Right atrium auricular region (tissue), 2 donors: ENCODE measurements at regions not wholly inside any gene's neighbourhood (a gene's known extent, or its start where the extent isn't known, plus 50 kb on each side); places are given as distances from the start of the nearest gene placed in this dataset.

ENCODE experiments used
- DNase-seq: peaks from one replicate; pipeline ENCODE4 v3.0.0-alpha.2; 2019; ENCODE audit warnings: low spot score
- H3K27ac ChIP-seq, 2 donors: fragments of 200-600 bp; sonication (generic); 1 replicate in 1 of 2; 2 replicates in 1 of 2; pipeline ENCODE4 v1.5.1; 2016 to 2019
- H3K27me3 ChIP-seq, 2 donors: fragments of 200-600 bp; sonication (generic); one replicate each; pipeline versions ENCODE4 v1.5.1 to v1.6.0; 2017 to 2019
- H3K36me3 ChIP-seq: fragments of 200-600 bp; sonication (generic); one replicate; pipeline ENCODE4 v1.5.1; 2016
- H3K4me1 ChIP-seq, 2 donors: fragments of 200-600 bp; sonication (generic); one replicate each; pipeline versions ENCODE4 v1.5.1 to v1.6.0; 2017 to 2019
- H3K4me3 ChIP-seq, 2 donors: fragments of 200-600 bp; sonication (generic); 1 replicate in 1 of 2; 2 replicates in 1 of 2; pipeline ENCODE4 v1.5.1; 2017 to 2019; ENCODE audit warnings: mild to moderate bottlenecking in 1 of 2, moderate library complexity in 1 of 2
- H3K9me3 ChIP-seq, 2 donors: fragments of 200-600 bp; sonication (generic); one replicate each; pipeline ENCODE4 v1.5.1; 2019
- TF ChIP-seq, protein P1 (sequence below), 2 donors: fragments of 200-600 bp; sonication (generic); IDR thresholded peaks; one replicate each; pipeline ENCODE4 v1.5.1; 2019; ENCODE audit warnings: antibody characterized with exemption in 2 of 2

DNA sequence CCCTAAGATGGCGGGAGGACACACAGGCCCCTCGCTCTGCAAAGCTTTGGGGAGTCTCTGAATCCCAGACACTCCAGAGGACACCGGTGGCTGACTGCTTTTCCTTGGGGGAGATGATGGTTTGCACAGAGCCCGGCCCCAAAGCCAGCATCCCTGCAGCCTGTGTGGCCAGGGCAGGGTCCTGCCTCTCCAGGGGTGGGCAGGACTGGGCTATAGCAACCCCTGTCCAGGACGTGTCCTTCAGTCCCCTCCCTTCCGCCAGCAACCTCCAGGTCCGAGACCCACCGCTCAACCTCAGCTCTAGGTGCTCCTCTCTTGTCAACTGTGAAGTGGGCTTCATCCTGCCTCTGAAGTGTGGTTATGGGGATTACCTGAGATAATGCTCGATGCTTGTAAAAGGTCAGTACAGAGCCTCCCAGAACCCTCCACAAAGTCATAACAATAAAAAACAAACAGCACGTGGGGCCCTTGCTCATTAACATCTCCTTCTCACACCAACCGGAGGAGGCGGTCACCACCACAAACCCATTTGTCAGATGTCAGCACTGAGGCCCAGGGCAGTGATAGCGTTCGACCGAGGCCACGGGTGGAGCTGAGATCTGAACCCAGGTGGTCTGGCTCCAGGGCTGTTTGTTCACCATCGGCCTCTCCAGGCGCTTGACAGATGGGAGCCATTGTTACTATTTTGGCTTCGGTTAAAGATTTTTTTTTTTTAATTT, 304.8 kb downstream of the IRF8 start:
- H3K27ac ChIP-seq, result no peak overlapping the region
- no peak overlapping the region for H3K4me3 ChIP-seq
- H3K9me3 ChIP-seq, result no peaks in the 10 kb centered on the region
- no peaks in the 10 kb centered on the region for H3K36me3 ChIP-seq
- DNase-seq, result no peak
- no peaks in the 10 kb centered on the region for H3K4me1 ChIP-seq
- TF ChIP-seq, protein P1, sequence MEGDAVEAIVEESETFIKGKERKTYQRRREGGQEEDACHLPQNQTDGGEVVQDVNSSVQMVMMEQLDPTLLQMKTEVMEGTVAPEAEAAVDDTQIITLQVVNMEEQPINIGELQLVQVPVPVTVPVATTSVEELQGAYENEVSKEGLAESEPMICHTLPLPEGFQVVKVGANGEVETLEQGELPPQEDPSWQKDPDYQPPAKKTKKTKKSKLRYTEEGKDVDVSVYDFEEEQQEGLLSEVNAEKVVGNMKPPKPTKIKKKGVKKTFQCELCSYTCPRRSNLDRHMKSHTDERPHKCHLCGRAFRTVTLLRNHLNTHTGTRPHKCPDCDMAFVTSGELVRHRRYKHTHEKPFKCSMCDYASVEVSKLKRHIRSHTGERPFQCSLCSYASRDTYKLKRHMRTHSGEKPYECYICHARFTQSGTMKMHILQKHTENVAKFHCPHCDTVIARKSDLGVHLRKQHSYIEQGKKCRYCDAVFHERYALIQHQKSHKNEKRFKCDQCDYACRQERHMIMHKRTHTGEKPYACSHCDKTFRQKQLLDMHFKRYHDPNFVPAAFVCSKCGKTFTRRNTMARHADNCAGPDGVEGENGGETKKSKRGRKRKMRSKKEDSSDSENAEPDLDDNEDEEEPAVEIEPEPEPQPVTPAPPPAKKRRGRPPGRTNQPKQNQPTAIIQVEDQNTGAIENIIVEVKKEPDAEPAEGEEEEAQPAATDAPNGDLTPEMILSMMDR (IDR thresholded peaks at IDR 0.05), result no peak
- H3K27me3 ChIP-seq, result no peaks in the 10 kb centered on the region

DNA sequence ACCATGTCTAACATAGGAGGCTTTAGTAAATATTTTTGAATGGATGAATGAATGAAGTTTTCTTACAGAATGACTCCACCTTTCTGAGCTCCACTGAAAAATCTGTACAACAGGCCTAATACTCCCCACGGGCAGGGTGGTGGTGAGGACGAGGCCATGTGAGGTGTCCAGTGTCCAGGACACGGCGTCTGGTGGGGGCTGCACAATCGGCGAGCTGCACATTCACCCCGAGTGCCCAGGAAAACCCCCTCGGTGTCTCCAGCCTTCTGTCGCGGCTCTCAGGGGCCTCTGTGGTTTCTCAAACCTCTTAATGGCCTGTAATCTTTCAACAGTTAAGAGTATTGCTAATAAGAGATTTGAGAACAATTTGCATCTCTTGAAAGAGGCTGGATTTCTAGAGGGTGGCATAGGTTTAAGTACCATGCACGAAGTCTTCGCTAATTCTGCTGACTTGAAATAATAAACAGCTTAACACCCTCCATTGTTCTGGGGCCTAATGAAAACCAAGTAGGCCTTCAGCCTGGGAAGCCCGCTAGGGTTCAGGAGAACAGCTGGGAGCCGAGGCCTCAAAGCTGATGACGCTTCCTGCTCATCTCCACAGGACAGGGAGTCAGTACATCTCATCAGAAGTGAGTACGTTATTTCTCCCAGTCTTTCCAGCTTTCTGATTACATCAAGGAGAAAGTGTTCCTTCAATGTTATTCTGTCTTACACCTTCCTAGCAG, 304.6 kb upstream of the FOXF1 start:
- Histone ChIP-seq H3K4me1 (no peaks in the 10 kb centered on the region), H3K9me3 (no peaks in the 10 kb centered on the region), H3K27ac (no peak overlapping the region), H3K36me3 (no peaks in the 10 kb centered on the region), H3K27me3 (no peaks in the 10 kb centered on the region), H3K4me3 (no peak overlapping the region)
- DNase-seq, result no peak
- TF ChIP-seq, protein P1 (IDR thresholded peaks at IDR 0.05), result no peak

DNA sequence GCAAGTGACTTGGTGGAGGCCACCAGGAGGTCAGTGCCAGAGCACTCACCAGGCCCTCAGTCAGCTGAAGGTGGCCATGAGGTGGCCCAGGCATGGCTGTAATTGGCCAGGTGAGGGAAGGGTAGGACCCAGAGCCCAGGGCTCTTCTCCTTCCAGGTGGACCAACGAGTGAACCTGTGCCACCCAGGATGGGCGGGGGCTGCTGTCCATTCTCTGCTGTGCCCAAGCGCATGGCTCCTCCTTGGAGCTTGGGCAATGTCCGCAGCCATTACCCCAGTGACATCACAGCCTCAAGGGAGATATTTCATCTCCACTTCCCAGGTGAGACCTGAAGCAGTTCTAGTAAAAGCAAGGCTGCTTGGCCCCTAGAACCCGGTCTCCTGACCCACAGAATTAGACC, 303.0 kb upstream of the FOXF1 start:
- no peak overlapping the region for H3K4me3 ChIP-seq
- no peaks in the 10 kb centered on the region for H3K36me3 ChIP-seq
- H3K27me3 ChIP-seq, result no peaks in the 10 kb centered on the region
- TF ChIP-seq, protein P1 (IDR thresholded peaks at IDR 0.05), result no peak
- DNase-seq, result no peak
- H3K4me1 ChIP-seq, result no peaks in the 10 kb centered on the region
- no peaks in the 10 kb centered on the region for H3K9me3 ChIP-seq
- H3K27ac ChIP-seq, result no peak overlapping the region

DNA sequence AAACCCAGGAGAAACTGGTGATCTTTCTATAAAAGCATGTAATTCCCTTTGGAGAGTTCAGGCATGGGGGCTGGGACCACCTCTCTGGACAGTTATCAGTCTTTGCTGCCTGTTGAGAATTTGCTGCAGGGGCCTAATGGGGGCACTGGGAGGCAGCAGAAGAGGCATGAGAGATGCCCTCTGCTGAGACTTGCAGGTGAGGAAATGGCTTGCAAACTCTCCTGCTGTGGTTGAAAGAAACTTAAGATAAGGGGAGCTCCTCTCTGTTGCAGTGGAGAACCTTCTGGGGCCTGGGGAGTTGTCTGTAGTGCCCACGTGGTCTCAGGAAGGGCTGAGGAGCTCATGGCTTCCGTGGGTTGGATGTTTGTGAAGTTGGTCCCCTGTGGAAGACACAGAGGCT, 301.1 kb upstream of the FOXF1 start:
- H3K4me1 ChIP-seq, result no peaks in the 10 kb centered on the region
- no peaks in the 10 kb centered on the region for H3K27me3 ChIP-seq
- no peaks in the 10 kb centered on the region for H3K36me3 ChIP-seq
- H3K9me3 ChIP-seq, result no peaks in the 10 kb centered on the region
- DNase-seq, result no peak
- no peak overlapping the region for H3K27ac ChIP-seq
- H3K4me3 ChIP-seq, result no peak overlapping the region
- TF ChIP-seq, protein P1 (IDR thresholded peaks at IDR 0.05), result no peak

- TF ChIP-seq, protein P1 (IDR thresholded peaks at IDR 0.05), result no peak
- DNase-seq, result no peak
- Histone ChIP-seq H3K4me3 (no peak overlapping the region), H3K4me1 (no peaks in the 10 kb centered on the region), H3K27me3 (no peaks in the 10 kb centered on the region), H3K36me3 (no peaks in the 10 kb centered on the region), H3K9me3 (no peaks in the 10 kb centered on the region), H3K27ac (no peak overlapping the region)
Observed at GRCh38 chr16:86210403-86211193, 299.7 kb upstream of the FOXF1 start.
